Retinal pigment epithelial cell (primary cell): ENCODE measurements at regions not wholly inside any gene's neighbourhood (a gene's known extent, or its start where the extent isn't known, plus 50 kb on each side); places are given as distances from the start of the nearest gene placed in this dataset.

Experiments used
- DNase-seq: peaks from one replicate; pipeline ENCODE4 v3.0.0-alpha.2; 2010; ENCODE audit warnings: low read depth
- H3K4me3 ChIP-seq: 2 replicates; pipeline ENCODE4 v1.5.1; 2011; ENCODE audit warnings: mild to moderate bottlenecking, low read length, control low read depth, moderate library complexity
- CTCF ChIP-seq: conservative IDR thresholded peaks from 2 replicates; pipeline ENCODE4 v1.5.1; 2011; ENCODE audit warnings: low read depth, low read length, control low read depth, inconsistent platforms

DNA sequence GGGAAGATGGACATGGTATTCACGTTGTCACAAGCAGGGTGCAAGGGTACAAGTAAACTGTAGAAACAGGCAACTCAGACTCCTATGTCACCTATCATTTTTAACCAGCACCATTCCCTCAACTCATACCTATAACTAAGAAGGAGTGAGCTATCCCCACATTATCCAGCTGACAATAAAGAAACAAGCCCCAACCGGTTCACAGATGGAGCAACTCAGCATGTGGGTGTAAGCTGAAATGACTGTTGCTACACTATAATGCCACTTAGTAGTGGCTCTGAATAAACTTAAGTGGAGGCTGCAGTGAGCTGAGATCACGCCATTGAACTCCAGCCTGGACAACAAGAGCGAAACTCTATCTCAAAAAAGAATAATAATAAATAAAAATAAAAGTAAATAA lies 829.5 kb upstream of the MDGA2 start:
- H3K4me3 ChIP-seq = no peak overlapping the region
- DNase-seq = no peak
- no peak for TF ChIP-seq CTCF

DNA sequence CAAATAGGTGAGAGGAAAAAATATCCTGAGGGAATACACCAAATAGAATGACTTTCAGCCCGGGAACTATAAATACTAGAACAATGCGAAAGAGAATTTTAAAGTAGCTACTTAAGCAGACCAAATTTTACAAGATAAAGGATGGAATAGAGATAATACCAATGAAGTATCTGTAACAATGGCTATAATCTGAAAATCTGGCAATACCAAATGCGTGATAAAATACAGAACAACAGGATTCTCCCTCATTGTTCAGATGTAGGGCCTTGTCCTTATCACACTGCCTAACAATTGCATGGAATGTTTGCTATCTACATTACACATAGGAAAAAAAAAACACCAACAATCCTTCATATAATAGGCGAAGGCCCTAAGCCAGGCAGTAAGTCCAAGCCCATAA lies 815.4 kb upstream of the MDGA2 start:
- H3K4me3 ChIP-seq = no peak overlapping the region
- DNase-seq = no peak
- TF ChIP-seq CTCF = no peak

DNA sequence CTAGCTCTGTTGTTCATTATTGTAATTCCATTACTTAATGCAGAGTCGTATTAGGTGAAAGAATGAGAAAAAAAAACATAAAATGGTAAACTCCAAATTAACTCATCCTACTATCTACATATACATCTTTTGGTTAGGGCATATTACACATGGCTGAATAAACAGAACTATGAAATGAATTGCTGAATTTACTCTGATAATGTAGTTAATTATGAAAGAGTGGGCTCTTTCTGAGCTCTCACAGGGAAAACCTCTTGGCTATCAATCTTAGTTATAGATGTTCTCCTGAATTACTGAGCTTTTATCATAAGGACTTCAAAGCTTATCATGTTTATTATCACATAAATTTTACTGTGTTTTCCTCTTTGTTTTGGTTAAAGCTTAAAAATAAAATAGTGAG lies 798.5 kb upstream of the MDGA2 start:
- no peak for DNase-seq
- TF ChIP-seq CTCF = no peak
- H3K4me3 ChIP-seq = no peak overlapping the region

DNA sequence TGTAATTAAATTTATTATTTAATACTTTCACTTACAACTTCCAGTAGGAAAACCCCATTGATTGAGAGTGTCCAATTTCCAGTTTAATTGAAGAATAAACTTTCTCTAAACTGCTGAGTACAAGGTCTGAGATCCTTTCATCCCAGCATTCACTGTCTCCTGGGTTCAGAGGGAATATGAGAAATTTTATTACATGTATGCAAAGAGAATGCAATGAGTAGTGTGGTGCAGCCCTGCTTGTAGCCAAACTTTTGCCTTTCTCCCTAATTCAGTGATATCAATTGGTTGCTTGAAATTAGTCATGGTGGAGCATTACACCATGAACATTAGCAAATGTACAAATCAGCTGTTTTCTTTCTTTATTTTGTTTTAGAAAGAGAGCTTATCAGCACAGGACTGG lies 780.6 kb upstream of the MDGA2 start:
- H3K4me3 ChIP-seq = no peak overlapping the region
- DNase-seq = no peak
- TF ChIP-seq CTCF = no peak

DNA sequence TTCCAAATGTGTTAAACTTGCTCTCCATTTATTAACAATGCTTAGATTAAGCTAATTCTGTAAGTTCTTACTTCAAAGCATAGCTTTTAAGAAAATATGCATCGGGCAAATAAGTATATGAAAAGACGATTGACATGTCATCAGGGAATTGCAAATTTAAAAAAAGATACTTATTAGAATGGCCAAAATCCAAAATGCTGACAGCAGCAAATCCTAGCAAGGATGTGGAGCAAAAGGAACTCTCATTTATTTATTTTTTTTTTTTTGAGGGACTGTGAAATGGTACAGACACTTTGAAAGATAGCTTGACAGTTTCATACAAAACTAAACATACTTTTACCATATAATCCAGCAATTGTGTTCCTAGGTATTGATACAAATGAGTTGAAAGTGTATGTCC lies 779.5 kb upstream of the MDGA2 start:
- no peak for TF ChIP-seq CTCF
- DNase-seq = no peak
- no peak overlapping the region for H3K4me3 ChIP-seq

- DNase-seq = no peak
- TF ChIP-seq CTCF = no peak
- H3K4me3 ChIP-seq = no peak overlapping the region
Observed at GRCh38 chr14:48452437-48452995, 777.1 kb upstream of the MDGA2 start.

DNA sequence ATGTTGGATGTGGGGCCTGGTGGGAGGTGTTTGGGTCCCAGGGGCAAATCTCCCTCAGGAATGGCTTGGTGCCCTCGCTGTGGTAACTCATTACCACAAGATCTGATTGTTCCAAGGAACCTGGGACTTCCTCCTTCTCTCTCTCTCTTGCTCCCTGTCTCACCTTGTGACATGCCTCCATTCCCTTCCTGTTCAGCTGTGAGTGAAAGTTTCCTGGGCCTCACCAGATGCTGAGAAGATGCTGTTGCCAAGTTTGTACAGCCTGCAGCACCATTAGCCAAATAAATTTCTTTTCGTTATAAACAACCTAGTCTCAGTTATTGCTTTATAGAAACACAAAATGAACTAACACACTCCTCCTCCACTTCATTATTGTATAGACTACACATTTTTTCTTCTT lies 759.8 kb upstream of the MDGA2 start:
- no peak overlapping the region for H3K4me3 ChIP-seq
- no peak for DNase-seq
- no peak for TF ChIP-seq CTCF
